Middle frontal gyrus (tissue), 1 donor: ENCODE measurements at regions not wholly inside any gene's neighbourhood (a gene's known extent, or its start where the extent isn't known, plus 50 kb on each side); places are given as distances from the start of the nearest gene placed in this dataset.

Experiments used
- DNase-seq: peaks from one replicate; pipeline ENCODE4 v3.0.0-alpha.2; 2015; ENCODE audit warnings: low spot score; ENCODE audit errors: extremely low spot score

DNA sequence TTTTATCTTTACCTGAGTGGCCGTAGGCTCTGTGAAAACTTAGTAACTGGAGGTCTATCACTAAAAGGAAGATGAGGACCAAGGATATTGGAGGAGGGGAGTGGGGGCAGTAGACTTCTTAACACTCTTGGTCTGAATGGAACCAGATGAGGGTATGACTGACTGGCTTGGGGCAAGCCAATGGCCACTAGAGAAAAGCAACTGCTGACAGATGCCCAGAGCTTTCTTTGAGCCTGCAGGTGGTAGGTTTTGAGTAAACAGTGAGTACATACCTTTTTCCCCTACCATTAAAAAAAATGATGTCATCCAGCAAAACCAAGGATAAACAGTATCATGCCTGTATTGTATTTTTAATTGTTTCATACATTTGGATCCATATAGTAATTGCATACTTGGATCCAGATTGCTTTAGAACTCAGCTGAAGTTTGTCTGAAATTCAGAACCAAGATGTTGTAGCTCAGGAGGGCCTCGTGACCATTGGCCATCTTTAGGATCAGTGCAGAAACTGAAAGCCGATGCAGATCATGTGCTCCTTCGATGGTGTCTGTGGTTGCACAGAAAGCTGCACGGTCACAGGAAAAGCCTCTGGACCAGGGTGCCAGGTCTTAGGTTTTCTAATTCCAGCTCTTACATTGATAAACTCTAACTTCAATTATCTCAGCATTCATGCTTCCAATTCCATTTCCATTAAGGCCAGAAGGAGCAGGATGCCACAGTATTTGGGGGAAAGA lies 131.0 kb downstream of the PDGFRA start:
- DNase-seq, result no peak

DNA sequence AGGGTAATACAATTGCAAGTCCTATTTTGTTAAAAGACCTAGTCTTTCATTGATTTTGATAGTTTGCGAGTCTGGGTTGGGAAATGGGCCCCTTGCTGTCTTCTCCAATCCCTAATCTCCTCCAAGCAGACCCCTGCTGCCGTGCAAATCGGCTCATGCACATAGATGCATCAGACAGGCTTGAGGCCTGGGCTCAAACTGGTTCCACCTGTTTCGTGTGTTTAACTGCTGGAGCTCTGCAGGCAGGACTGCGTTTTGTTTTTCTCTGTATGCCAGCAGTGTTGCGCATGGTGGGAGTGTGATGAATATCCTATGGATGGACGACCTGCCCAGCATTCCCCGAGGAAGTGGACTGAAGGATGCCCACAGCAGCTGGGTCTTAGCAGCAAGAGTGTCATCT lies 133.9 kb downstream of the PDGFRA start:
- DNase-seq, result no peak

DNA sequence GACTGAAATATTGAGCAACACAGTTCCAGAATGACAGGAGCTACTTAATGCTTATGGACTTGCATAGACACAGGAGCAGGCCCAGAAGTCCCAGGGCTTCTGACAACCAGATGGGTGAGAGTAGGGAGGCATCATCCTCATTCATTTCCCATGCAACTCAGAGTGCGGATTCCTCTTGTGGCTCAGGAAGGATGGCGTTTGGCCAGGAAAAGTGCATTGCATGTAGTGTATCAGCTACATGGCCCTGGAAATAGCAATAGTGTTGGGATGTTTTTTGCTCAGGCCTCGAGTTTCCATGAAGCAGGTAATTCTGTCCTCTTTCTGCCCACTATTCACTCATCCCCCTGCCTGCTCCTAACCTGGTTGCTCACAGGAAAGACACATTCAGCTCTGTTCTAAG lies 136.6 kb downstream of the PDGFRA start:
- no peak for DNase-seq

DNA sequence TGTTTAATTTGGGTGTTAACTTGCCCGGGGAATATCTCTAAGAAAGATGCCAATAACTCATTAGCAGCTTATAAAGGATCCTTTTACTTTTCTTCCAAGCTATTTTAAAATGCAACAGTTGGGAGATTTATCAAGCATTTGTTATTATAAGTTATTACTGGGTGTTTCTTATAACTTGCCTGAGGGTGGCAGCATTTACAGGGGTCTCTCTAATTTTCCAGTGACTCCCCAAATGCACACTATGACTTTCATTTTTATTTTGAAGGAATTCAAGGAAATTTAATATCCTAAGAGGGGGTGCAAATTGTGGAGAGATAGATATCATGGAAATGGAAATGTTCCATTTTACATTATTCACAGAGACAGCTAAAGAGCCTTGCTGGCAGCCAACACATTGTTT lies 138.0 kb downstream of the PDGFRA start:
- DNase-seq, result no peak

DNA sequence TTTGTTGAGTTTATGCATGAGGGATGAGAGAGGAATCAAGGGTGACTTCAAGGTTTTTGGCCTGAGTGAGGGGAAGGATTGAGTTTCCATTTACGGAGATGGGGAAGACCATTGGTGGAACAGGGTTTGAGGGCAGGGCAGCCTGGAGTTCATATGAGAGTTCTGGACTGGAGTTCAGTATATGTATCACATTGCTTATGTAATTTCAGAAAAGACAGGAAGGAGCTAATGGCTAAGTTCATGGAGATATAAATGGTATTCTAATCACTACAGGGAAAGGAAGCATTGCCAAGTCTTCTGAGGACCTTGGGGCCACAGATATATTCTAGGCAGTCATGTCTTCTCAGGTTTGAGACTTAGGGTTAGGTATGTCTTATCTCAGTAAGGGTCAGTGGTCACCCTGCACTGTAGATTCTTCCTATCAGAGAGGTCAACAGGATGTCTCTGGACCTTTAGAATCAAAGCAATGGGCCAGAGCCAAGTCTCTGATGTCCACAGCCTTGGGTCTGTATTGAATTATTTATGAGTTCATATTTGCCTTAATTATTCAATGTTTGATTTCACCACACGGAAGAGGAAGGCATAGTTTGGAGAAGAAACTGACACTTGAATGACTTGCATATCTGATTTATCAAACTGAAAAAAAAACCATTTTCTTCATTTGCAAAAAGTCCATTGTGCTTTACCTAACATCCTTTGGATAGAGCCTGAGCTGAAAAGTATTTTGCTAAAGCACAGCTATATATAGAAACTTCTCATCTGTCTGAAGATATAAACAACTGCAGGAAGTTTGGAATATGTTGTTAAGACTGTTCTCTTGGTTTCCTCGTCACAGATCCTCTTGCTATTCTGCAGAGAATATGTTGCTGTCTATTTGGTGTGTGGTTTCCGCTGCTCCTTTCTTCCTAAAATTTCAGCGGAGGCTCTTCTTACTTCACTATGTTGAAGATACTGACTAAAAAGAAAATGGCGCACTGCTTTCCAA lies 139.5 kb downstream of the PDGFRA start:
- DNase-seq, result no peak

DNA sequence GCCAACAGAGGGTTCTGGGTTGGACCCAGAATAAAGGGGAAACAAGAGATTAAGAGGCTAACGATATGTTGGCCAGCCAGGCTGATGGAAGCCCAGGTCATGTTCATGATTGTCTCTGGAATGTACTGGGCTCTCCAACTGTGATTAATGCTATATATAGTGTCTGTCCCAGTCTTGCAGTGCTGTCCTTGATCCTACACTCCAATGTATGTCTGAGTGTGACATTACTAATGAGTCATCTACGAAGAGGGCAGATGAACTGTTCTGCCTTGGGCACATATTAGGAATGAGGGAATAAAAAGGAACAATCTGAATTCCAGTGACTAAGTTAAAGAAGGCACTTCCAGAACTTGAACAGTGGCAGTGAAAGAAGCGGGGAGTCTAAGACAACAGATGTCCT lies 142.1 kb downstream of the PDGFRA start:
- no peak for DNase-seq

DNA sequence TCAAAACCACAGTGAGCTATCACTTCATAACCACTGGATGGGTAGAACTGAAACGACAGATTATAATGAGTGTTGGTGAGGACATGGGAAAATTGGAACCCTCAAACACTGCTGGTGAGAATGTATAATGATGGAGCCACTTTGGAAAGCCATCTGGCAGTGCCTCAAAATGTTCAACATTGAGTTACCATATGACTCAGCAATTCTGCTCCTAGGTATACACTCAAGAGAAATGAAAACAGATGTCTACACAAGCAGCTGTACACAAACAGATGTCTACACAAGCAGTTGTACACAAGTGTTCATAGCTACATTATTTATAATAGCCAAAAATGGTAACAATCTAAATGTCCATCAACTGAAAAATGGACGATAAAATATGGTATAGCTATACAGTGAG lies 143.9 kb downstream of the PDGFRA start:
- DNase-seq, result no peak

DNA sequence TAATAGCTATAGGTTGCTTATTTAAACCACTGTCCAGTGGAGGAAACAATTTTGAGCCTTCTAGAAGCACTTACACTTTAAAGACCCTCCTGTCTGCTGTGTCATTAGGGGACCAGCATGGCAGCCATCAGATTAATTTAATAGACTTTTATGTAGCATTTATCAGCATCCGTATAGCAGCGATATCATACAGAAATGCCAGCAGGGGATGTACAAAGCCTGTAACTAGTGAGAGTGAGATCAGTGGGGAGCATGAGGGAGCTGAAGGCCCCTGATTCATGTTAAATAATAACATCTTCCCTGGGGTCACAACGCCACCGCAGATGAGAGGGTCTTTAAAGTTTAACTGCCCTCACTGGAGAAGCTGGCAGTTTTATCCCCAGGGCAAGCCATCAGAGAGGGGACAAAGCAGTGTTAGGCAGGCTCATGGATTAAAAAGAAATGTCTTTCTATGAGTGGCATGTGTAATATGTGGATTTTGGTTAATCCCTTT lies 144.7 kb downstream of the PDGFRA start:
- no peak for DNase-seq

DNA sequence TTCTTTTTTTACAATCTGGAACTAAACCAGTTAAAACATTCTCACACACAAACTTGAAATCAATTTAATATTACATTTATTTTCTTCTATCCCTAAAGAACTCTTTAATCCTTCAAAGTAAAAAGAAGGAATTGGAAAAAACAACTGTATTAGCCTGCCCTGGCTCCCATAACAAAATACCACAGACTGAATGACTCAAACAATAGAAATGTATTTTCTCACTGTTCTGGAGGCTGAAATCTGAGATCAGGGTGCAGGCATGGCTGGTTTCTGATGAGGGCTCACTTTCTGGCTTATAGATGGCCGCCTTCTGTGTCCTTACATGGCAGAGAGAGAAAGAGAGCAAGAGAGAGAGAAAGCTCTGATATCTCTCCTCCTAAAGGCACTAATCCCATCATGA lies 149.4 kb downstream of the PDGFRA start:
- no peak for DNase-seq

DNA sequence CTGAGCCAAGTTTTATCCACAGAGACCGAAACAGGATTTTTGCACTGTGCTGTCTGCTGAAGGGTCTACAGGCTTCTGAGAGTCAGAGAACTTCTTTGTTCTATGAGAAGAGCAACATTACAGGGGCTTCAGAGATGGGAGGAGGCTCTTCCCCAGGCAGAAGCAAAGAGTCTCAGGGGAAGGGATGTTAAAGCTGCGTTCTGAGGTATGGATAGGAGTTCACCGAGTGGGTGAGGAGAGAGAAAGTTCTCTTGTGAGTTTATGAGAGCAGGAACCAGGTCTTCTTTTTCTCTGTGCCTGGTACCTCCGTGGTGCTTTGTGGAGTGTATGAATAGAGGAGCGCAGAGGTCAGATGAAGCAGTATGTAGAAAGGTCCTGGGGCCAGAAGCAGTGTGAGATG lies 155.1 kb downstream of the PDGFRA start:
- no peak for DNase-seq

DNA sequence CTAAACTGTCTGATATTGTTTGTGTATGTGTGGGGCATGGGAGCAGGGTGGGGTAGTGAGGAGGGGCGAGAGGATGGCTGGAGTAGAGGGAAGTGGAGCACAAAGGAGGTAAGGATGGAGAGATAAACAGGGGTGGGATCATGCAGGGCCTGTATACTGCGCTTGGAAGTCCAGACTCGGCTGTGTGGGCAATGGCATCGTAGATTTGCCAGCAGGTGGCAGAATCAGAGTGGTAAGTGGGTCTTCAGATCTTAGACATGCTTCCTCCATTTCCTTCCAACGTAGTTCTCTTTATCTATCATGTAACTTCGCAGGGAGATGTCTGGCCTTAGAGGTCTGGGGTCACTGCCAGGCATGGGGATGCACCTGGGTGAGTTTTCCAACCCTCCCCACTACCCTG lies 155.5 kb downstream of the PDGFRA start:
- no peak for DNase-seq

DNA sequence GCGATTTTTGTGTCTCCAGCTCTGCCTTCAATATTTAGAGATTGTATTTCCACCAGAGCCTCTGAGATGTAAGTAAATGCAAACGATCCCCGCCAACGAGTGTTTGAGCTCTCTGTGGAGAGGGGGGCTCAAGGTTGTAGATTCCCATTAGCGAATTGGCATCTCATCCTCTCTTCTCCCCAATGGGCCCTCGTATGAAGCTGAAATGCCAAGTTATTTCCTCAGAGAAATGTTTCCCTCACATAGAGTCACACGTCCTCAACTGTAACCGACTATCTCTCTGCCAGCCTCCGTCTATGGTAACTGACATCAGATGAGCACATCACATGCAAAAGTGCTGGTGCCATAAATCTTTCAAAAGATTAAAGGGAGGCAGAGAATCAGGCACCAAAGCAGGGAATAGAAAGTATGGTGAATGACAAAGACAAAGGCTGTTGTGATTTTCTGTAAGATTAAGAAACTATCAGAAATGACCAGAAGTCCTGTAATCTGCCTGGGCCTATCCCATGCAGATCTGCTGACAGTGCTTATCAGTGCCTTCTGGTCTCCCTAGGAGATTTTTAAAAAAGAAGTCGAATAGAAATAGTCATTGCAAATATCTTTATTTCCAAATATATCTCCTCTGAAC lies 157.1 kb downstream of the PDGFRA start:
- DNase-seq, result no peak

DNA sequence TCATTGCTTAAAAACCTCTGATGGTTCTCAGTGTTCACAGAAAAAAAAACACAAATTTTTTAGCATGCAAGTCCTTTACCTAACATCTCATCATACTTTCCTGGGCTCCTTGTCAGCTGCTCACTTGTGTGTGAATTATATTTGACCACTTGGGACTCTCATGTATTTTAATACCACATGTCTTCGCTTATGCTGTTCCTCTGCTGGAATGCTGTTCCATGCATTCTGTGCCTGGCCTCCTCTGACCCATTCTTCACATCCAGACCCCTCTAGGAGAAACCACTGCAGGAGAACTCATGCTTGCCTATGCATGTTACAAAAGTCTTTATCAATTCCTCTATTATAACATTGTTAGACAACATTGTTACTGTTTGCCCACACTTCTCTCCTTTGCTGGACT lies 157.6 kb downstream of the PDGFRA start:
- DNase-seq, result no peak

DNA sequence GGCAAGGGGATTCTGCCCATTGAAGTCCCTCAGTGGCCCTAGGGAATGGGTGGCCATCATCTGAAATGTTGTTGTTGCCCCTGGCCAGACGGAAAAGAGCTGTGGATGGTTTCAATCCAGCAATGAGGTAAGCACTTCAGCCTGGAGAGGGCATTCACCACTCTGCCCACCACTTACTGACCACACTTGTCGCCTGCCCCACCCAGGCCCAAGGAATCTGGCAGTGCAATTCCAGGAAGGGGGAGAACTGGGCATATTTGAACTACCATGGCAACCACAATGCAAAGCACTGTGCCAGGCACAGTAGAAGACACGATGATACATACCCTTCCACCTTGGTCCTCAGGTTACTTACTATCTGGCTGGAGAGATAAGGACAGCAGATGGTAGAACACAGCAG lies 161.6 kb downstream of the PDGFRA start:
- DNase-seq, result no peak

DNA sequence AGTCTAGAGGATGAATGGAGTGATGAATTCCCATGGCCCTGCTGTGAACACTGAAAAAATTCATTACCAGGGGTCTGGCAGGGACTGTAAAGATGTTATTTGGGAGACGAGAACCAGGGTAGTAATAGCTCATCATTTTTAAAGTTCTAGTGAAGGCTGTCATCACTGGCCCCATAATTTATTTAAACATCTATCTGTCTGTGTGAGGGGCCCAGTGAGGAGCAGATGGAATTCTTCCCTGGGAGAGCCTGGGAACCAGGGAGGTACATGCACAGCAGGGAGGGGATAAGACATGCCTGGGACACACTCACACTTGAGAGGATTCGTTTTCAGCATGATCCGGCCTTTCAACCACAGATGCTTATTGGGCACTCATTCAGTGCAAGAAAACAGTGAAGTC lies 162.0 kb downstream of the PDGFRA start:
- DNase-seq, result no peak

DNA sequence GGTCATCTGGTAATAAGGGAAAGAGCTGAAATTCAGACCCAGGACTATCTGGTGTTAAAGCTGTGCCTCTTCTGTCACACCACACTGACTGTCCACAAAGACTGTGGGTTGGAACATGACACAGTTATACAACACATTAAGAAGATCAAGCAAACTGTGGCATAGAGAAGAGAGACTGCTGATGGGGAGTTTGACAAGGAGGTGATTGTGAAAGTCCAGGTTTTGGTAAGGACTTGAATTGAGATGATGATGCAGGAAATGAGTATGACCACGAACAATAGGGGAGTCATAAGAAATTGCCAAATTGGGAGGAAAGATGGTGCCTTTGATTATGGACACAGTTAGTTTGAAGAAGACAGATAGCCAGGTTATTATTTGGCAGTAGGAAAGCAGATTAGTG lies 163.4 kb downstream of the PDGFRA start:
- no peak for DNase-seq

DNA sequence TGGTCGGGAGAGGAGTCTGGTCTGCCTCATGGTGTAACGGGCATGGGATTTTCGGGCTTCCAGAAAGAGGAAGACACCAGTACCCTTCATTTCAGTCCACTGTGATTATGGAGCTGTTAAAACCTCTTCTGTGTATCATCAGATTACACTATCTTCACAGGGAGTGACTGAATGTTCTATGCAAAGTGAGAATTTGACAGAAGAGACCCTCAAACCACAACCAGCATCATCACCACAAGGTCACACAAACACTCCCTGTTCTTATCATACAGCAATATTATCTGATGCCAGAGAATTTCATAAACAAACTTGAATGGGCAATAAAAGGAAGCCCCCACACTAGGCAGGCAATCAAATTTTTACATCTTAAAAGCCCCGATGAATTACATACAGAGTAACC lies 164.2 kb downstream of the PDGFRA start:
- DNase-seq, result no peak

DNA sequence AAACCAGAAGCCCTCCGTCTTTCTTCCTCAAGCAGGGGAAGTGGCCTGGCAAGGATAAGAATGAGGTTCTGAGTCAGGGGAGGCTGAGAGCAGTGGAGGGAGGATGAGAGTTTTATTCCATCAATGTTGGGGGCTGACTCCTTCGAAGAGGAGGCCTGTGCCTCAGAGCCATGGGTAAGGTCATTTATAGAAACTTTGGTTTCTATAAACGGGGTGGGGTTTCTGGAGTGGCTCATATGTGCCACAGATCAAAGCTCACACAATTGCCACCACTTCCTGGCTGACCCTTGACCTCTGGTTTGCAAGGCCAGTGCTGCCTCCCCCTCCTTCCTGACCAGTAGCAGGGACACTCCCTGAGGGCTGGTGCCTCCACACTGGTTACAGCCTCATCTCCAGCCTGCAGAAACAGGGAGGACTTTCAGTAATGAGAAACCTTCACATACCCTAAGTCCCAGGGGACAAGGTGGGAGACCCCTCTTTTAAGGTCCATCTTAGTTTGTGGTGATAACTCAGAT lies 166.0 kb downstream of the PDGFRA start:
- no peak for DNase-seq

DNA sequence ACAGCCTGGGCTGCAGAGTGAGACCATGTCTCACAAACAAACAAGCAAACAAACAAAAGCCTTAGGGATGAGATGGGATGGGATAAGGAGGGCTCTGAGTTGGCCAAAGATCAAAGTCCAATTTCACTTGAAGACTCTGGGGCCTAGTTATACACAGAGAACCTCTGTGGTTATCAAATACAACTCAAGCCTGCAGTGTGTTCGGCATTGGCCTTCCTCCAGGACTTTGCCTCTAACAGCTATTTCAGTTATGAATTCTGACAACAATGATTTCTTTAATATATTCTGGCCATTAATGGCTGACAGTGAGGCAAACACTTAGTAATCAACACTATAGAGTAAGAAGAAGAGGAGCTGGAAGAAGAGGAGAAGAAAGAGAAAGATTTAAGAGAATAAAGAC lies 171.1 kb downstream of the PDGFRA start:
- DNase-seq, result no peak

DNA sequence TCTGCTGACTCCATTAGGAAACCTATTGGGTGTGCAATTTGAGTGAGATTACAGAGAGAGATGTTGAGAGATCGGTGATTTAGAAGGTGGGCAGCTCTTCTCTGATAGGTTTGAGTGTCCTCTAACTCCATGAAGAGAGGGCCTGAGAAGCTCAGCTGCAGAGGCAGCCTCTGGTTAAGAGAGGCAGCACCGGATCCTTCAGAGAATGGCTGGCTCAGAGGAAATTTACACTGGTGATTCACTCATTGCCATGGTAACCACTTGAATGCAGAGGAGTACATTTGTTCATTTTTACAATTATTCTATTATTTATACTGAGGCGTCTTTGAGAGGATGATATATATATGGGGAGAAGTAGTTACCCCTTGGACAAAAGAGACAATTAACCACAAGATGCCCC lies 171.7 kb downstream of the PDGFRA start:
- DNase-seq, result peak; percentile 12

DNA sequence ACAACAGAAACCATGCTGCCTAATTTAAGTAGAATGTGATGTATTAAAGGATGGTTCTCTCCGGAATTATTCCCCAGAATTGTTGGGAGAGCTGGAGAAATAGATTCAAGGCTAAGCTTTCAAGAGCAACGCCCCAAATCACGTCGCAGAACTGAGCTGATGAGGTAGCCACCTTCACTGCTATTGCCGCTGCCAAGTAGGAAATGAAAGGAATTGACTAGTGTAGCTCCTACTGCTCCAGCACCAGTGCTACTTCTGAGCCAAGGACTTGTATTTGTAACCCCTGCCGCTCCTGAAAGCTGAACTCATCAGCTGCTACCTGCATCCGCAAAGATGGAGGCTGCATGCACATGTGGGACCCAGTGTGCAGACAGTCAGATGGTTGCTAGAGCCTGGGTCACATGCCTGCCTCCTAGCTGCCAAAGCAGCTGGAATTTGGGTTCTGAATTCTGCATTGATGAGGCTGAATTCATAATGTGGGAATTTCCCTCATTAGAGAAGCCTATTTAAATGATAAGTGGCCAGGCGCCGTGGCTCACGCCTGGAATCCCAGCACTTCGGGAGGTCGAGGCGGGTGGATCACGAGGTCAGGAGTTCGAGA lies 173.9 kb downstream of the PDGFRA start:
- DNase-seq, result no peak
